ENCODE measurements at regions not wholly inside any gene's neighbourhood (a gene's known extent, or its start where the extent isn't known, plus 50 kb on each side); places are given as distances from the start of the nearest gene placed in this dataset.

GRCh38 chr3:104547031-104547430 lies 819.7 kb upstream of the ALCAM start:
- no peak for DNase-seq

GRCh38 chr3:104548401-104548800 lies 818.3 kb upstream of the ALCAM start:
- no peak for DNase-seq

- DNase-seq, result no peak
These were observed 817.5 kb upstream of the ALCAM start for GRCh38 chr3:104549099-104549714.

GRCh38 chr3:104553121-104553520 lies 813.6 kb upstream of the ALCAM start:
- no peak for DNase-seq

- no peak for DNase-seq
These were observed 812.3 kb upstream of the ALCAM start for GRCh38 chr3:104554425-104554824.

- DNase-seq, result no peak
These were observed 811.0 kb upstream of the ALCAM start for GRCh38 chr3:104555728-104556127.

GRCh38 chr3:104556372-104557078 lies 810.2 kb upstream of the ALCAM start:
- no peak for DNase-seq

- DNase-seq, result no peak
These were observed 805.4 kb upstream of the ALCAM start for GRCh38 chr3:104561324-104561723.

- peak; percentile 15 for DNase-seq
These were observed 802.6 kb upstream of the ALCAM start for GRCh38 chr3:104564045-104564643.

GRCh38 chr3:104566054-104566453 lies 800.7 kb upstream of the ALCAM start:
- no peak for DNase-seq

GRCh38 chr3:104575634-104576033 lies 791.1 kb upstream of the ALCAM start:
- no peak for DNase-seq

- no peak for DNase-seq
These were observed 788.2 kb upstream of the ALCAM start for GRCh38 chr3:104578558-104578957.

- DNase-seq, result no peak
These were observed 784.6 kb upstream of the ALCAM start for GRCh38 chr3:104582092-104582491.

GRCh38 chr3:104584682-104585081 lies 782.0 kb upstream of the ALCAM start:
- no peak for DNase-seq

GRCh38 chr3:104586344-104586743 lies 780.4 kb upstream of the ALCAM start:
- DNase-seq, result no peak

- DNase-seq, result no peak
These were observed 778.3 kb upstream of the ALCAM start for GRCh38 chr3:104588442-104588841.

GRCh38 chr3:104591776-104592175 lies 774.9 kb upstream of the ALCAM start:
- DNase-seq, result no peak

- no peak for DNase-seq
These were observed 772.2 kb upstream of the ALCAM start for GRCh38 chr3:104594491-104594890.

GRCh38 chr3:104596054-104596453 lies 770.7 kb upstream of the ALCAM start:
- no peak for DNase-seq

GRCh38 chr3:104596551-104596950 lies 770.2 kb upstream of the ALCAM start:
- DNase-seq, result no peak

- DNase-seq, result no peak
These were observed 767.7 kb upstream of the ALCAM start for GRCh38 chr3:104598848-104599511.

GRCh38 chr3:104604326-104605010 lies 762.2 kb upstream of the ALCAM start:
- no peak for DNase-seq

- no peak for DNase-seq
These were observed 759.9 kb upstream of the ALCAM start for GRCh38 chr3:104606812-104607211.

All from activated effector memory CD4-positive, alpha-beta T cell treated with Interleukin-2 at 50 U/mL for 16 hours (primary cell).